HG03135 (cell line): ENCODE measurements at regions not wholly inside any gene's neighbourhood (a gene's known extent, or its start where the extent isn't known, plus 50 kb on each side); places are given as distances from the start of the nearest gene placed in this dataset.
"Not testable (repeated sequence)": the region's sequence is repeated elsewhere in the genome, so short reads cannot be mapped to it uniquely, and the experiment has no call there.

Source experiments
- ATAC-seq: cut with Tn5 transposase; IDR thresholded peaks from one replicate; pipeline ENCODE4 v1.9.1; 2021; ENCODE audit warnings: mild to moderate bottlenecking, moderate library complexity; ENCODE audit not compliant: unreplicated experiment

- ATAC-seq: no peak
These were observed 1086.1 kb upstream of the CELF4 start for GRCh38 chr18:38651736-38652135.

DNA sequence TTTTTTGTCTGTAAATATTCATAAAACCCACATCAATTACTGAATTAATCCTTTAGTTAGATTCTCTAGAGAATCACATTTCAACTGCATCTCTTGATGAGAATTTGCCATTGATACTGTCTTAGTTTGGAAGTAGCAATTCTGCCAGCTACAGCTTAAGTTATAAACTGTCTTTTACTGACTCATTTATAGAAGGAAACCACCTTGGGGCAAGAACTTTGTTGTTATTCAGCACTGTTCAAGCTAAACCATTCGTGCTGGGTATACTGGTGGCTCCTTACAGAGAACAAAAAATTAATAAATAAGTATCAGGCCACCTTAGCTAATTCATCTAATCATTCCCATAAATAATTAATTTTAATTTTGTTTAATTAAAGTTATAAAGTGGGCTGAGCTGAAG is 1082.6 kb upstream of the CELF4 start:
- ATAC-seq: no peak

DNA sequence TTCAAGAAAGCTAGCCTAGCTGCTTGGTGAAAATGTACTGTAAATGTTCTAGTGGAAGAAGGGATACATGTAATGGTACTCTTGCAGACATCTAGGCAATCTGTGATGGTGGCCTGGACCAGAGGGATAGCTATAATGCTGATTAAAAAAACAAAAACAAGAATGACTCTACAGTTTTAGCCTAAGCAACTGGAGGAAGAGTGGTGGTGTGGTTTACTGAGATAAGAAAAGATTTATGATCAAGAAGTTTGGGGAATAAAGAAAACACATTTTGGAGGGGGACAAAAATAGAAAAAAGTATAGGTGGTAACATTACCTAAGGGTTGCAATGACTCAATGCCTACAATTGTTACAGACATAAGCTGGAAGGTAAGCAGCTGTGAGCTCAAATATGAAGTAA is 1080.7 kb upstream of the CELF4 start:
- no peak for ATAC-seq

DNA sequence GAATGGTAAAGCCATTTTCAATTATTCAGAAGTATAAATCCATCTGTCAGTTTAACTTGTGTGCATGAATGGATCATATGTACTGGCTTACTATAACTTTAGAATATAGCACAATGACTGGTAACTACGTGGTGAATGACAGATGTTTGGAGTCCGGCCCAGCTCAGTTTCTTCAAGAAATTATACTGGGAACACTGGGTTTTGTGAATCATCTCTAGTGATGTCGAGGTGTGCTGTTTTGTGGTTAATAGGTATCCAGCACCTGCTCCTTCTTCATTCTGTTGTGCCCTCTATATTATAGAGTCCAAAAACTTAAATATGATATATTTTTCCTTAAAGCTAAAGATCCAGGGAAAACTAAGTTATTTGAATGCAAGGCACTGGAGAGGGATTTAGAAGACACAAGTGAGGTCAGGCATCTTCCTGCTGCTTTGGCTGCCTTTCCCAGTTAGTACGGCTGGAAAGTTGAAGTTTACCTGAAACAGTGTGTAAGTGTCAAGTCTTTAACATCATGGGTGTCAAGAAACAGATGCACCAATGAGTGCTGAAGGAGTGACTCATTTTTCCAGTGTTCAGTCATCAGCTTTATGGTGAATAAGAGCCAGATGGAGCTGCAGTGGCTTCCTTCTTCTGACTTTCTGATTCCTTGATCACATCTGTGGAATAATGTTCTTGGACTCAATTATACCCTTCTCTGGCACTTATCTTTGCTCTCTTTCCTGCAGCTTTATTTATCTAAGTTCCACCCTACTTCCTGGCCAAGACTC is 1079.5 kb upstream of the CELF4 start:
- no peak for ATAC-seq

- ATAC-seq: no peak
These were observed 1077.1 kb upstream of the CELF4 start for GRCh38 chr18:38642711-38643110.

DNA sequence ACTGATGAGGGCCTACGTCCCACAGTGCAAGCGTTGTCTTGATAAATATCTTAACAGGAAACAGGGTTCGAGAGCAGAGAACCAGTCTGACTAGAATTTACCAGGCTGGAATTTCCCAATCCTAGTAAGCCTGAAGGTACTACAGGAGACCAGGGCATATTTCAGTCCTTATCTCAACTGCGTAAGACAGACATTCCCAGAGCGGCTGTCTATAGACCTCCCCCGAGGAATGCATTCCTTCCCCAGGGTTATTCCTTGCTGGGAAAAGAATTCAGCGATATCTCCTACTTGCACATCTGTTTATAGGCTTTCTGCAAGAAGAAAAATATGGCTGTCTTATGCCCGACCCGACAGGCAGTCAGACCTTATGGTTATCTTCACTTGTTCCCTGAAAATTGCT is 1074.1 kb upstream of the CELF4 start:
- not testable (repeated sequence) for ATAC-seq

DNA sequence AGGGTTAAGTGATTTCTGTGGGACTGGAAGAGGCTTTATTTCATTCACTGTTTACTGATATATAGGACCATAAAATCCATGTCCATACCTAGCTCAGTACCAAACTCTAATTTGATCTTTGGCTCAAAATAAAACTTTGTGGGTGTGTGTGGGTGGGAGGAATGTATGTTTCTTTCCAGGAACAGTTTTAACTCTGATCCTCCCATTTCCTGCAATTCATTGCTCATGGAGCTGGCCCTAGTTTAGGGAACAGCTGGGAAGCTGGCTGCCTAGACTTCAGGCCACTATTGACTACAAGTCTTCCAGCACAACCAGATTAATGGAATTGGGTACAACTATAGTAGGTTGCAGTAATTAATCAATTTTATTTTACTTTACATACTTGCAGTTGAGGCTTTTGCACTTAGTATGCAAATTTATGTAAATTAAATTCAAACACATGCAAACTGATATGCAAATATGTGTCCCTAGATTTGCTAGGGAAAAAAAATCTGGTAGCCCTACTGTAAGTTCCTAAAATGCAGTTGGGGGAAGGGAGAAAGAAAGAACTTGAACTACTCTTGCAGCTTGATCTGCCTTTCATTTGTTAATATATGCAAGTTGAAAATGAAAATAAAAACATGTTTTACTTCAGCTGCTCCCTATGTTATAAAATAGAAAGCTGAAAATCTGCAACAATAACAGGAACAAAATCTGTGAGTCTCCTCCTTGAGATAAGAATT is 1070.3 kb upstream of the CELF4 start:
- ATAC-seq: no peak

GRCh38 chr18:38634117-38634516 is 1068.5 kb upstream of the CELF4 start:
- ATAC-seq: no peak

GRCh38 chr18:38633333-38633732 is 1067.7 kb upstream of the CELF4 start:
- ATAC-seq: no peak

- ATAC-seq: no peak
These were observed 1053.5 kb upstream of the CELF4 start for GRCh38 chr18:38619129-38619528.

DNA sequence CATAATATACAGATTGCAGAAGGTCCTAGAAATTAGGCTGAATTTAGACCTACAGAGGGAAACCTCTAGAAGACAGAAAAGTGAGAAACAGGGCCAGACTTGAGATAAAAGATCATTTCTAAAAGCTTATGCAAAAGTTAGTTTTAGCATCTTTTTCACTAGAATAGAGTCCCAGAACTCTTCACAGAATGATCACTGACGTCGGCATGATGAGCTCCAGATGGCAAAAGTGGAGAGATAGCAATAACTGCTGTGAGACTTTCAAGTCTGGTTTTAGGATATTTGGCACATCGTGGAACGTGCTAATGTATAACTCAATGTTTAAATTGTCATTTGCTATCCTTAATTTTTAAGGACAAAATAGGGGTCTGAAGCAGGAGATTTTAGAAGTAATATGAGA is 1050.7 kb upstream of the CELF4 start:
- no peak for ATAC-seq

- no peak for ATAC-seq
These were observed 1047.3 kb upstream of the CELF4 start for GRCh38 chr18:38612904-38613303.

DNA sequence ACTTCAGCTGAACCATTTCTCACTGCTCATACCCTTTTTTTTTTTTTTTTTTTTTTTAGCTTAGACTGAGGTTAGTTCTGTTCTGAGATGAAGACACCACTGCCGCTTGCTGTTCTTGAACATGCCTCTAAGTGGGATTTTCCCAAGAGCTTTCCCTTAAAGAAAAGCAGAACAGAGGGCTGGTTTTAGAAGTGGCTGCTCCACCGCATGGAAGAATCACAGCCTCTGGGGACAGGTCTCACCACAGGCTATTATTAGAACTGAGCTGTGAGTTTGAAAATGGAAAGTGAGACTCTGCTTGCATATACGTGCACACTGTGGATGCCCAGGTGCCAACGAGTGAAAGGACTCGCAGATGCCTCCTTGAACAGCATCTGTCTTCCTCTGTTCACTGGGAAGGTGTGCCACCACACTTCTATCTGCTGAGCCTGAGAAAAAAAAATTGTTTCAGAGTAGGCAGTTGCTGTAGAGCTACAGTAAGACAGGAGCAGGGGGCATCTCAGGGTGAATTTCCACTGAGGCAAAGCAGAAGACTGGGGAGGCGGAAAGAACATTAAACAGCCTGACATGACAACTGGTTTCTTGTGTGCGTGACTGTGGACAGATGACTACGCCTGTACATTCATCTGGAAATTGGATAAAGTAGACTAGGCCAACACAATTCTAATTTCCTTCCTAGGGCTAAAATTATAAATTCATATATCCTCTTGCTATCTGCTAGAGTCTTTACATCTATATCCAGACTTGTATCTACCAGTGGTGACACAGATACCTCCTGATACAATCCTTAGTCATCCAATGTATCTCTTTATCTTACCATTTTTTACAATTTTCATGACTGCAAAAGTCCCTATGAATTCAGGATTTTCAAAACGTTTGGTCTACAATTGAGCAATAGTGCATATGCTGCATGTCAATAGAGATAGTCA is 1045.7 kb upstream of the CELF4 start:
- ATAC-seq: peak; percentile 86

- ATAC-seq: no peak
These were observed 1041.2 kb upstream of the CELF4 start for GRCh38 chr18:38606841-38607240.

- ATAC-seq: no peak
These were observed 1036.7 kb upstream of the CELF4 start for GRCh38 chr18:38602341-38602740.

DNA sequence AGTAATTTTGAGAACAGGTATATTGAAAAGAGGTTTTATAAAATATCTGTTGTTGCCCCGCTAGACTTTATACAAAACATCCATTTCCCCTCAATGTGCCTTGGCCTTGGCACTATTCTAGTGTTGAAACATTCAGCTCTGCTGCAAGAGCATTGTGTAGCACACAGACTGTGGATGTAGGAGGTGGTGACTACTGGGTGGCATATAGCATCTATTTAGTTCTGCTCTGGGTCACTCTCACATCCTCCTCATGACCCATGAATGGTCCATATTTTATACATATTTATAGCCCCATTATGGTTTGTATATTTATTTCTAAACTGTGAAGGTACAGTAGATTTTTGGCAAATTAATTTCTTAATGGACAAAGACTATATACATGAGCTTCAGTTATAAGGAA is 1022.0 kb upstream of the CELF4 start:
- no peak for ATAC-seq

DNA sequence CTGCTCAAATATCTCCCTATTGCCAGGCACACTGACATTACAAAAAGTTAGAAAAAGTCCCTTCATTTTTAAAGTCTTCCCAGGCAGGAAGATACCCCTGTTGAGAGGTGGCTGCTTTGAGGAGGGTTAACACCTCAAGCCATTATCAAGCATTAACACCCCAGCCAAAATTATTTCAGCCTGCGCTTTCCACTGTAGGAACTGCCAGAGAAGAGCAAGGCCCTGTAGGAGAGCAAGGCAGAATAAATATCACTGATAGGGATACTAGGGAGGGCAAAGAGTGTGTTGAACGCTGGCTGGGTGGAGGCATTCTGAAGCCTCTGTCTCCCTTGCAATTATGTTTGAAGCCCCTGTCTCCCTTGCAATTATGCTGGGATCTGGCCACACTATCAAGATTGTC is 1020.7 kb upstream of the CELF4 start:
- no peak for ATAC-seq

DNA sequence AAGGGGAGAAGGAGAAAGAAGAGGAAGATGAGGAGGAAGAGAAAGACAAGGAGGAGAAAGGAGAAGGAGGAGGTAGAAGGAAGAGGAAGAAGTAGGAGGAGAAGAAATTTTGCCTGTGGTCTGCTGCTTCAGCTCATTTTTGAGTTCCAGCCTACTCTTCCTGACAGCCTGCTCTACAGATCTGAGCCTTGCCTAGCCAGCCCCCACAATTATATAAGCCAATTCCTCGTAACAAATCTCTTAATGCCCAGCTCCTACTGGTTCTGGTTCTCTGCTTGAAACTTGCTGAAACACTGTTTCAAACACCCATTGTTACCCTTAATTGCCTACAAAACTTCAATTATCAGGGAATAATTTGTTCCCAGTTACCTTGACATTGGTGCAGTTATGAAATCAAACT is 1014.2 kb upstream of the CELF4 start:
- no peak for ATAC-seq

GRCh38 chr18:38576916-38577315 is 1011.3 kb upstream of the CELF4 start:
- ATAC-seq: no peak

DNA sequence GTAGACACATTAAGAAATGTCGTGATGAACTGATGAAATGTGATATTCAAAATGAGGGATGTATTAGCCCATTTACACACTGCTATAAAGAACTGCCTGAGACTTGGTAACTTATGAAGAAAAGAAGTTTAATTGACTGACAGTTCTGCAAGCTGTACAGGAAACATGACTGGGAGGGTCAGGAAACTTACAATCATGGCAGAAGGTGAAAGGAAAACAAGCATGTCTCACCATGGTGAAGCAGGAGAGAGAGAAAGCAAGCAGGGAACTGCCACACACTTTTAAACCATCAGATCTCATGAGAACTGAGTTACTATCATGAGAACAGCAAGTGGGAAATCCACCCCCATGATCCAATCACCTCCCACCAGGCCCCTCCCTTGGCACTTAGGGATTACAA is 1010.8 kb upstream of the CELF4 start:
- ATAC-seq: no peak

DNA sequence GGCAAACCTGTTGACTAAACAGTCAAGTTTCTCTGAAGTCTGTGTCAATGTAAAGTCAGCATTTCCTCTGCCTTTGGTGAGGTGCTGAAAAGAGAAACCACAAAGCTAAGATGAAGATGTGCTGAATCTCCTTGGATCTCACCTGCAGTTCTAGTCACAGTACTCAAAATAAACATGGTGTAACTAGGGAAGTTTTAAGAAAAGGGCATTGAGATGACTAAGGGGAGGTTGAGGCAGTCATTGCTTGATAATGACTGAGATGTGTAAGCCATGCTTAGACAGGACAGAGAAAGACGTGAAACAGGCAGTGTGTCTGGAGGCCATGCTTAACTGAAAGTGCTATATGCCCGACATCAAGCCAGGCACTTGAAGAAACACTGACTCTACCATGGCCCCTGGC is 1010.0 kb upstream of the CELF4 start:
- no peak for ATAC-seq
